ENCODE measurements at regions not wholly inside any gene's neighbourhood (a gene's known extent, or its start where the extent isn't known, plus 50 kb on each side); places are given as distances from the start of the nearest gene placed in this dataset.
"Not testable (repeated sequence)": the region's sequence is repeated elsewhere in the genome, so short reads cannot be mapped to it uniquely, and the experiment has no call there.

DNA sequence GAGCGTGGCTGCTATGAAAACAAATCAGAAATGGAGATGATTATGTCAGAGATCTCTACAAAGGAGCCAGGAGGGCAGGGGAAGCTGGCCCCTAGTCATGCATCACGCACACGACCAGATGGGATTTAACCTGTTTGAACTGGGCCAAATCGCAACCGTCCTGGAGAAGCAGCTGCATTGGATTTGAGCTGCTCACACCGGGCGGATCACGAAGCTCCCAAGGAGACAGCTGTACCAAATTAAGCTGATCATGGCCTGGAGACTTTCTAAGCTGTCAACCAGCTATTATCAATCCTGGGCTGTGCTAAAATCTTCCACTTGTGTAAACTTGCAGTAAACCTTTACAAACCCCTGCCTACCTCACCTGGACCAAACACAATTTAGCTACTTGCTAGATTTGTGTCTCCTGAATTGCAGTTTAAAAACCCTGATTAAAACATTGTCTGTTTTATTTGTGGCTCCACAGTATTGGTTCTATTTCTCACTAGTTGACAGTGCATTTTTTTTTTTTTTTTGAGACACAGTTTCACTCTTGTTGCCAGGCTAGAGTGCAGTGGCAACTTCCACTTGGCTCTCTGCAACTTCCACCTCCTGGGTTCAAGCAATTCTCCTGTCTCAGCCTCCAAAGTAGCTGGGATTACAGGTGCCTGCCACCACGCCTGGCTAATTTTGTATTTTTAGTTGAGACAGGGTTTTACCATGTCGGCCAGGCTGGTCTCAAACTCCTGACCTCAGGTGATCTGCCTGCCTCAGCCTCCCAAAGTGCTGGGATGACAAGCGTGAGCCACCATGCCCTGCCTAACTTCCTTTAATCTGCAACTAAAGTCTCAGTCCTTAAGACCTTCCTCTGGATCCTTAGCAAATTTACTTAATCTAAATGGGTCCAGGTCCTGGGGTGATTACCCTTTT lies 98.3 kb upstream of the GRIN2A start:
- CTCF ChIA-PET = no interaction called here
- no peak for TF ChIP-seq CTCF (IDR thresholded peaks at IDR 0.05; ENCODE audit: insufficient read depth, low read depth, low read length)
- Histone ChIP-seq H3K36me3 (ENCODE audit: control insufficient read depth, insufficient read depth, low read length) (no peaks in the 10 kb centered on the region), H3K4me3 (ENCODE audit: low read depth, low read length) (no peak overlapping the region), H3K27me3 (ENCODE audit: control insufficient read depth, insufficient read depth, low read length) (no peaks in the 10 kb centered on the region)
- POLR2A ChIA-PET = no interaction called here
- DNase-seq (ENCODE audit: low read depth) = no peak

GRCh38 chr16:10282367-10282766 lies 100.1 kb upstream of the GRIN2A start:
- no peak overlapping the region for H3K4me3 ChIP-seq (ENCODE audit: low read depth, low read length)
- CTCF ChIA-PET = no interaction called here
- TF ChIP-seq CTCF (IDR thresholded peaks at IDR 0.05; ENCODE audit: insufficient read depth, low read depth, low read length) = no peak
- H3K36me3 ChIP-seq (ENCODE audit: control insufficient read depth, insufficient read depth, low read length) = no peaks in the 10 kb centered on the region
- no peak for DNase-seq (ENCODE audit: low read depth)
- POLR2A ChIA-PET = no interaction called here
- no peaks in the 10 kb centered on the region for H3K27me3 ChIP-seq (ENCODE audit: control insufficient read depth, insufficient read depth, low read length)

- CTCF ChIA-PET = interaction anchor here (0.6 kb wide), 1 partner anchor 36 kb away, joined by 3 read pairs; no protein-coding TSS in a partner anchor
- POLR2A ChIA-PET; H3K27me3 ChIP-seq (ENCODE audit: control insufficient read depth, insufficient read depth, low read length); H3K36me3 ChIP-seq (ENCODE audit: control insufficient read depth, insufficient read depth, low read length); DNase-seq (ENCODE audit: low read depth); H3K4me3 ChIP-seq (ENCODE audit: low read depth, low read length): not testable (repeated sequence)
These were observed 101.0 kb upstream of the GRIN2A start for GRCh38 chr16:10283246-10283645.

- POLR2A ChIA-PET; H3K4me3 ChIP-seq (ENCODE audit: low read depth, low read length); H3K27me3 ChIP-seq (ENCODE audit: control insufficient read depth, insufficient read depth, low read length); CTCF ChIA-PET; DNase-seq (ENCODE audit: low read depth); H3K36me3 ChIP-seq (ENCODE audit: control insufficient read depth, insufficient read depth, low read length): not testable (repeated sequence)
These were observed 95.3 kb upstream of the ATF7IP2 start for GRCh38 chr16:10290467-10291105.

GRCh38 chr16:10292197-10292596 lies 93.7 kb upstream of the ATF7IP2 start:
- CTCF ChIA-PET; H3K4me3 ChIP-seq (ENCODE audit: low read depth, low read length); H3K36me3 ChIP-seq (ENCODE audit: control insufficient read depth, insufficient read depth, low read length); DNase-seq (ENCODE audit: low read depth); POLR2A ChIA-PET; H3K27me3 ChIP-seq (ENCODE audit: control insufficient read depth, insufficient read depth, low read length): not testable (repeated sequence)

GRCh38 chr16:10292976-10293375 lies 92.9 kb upstream of the ATF7IP2 start:
- H3K36me3 ChIP-seq (ENCODE audit: control insufficient read depth, insufficient read depth, low read length); DNase-seq (ENCODE audit: low read depth); POLR2A ChIA-PET; H3K27me3 ChIP-seq (ENCODE audit: control insufficient read depth, insufficient read depth, low read length); H3K4me3 ChIP-seq (ENCODE audit: low read depth, low read length); CTCF ChIA-PET: not testable (repeated sequence)

- CTCF ChIA-PET = not testable (repeated sequence)
These were observed 91.7 kb upstream of the ATF7IP2 start for GRCh38 chr16:10294153-10294552.

More at GRCh38 chr16:10294153-10294552, 91.7 kb upstream of the ATF7IP2 start:
- H3K4me3 ChIP-seq (ENCODE audit: low read depth, low read length); H3K27me3 ChIP-seq (ENCODE audit: control insufficient read depth, insufficient read depth, low read length); H3K36me3 ChIP-seq (ENCODE audit: control insufficient read depth, insufficient read depth, low read length); POLR2A ChIA-PET; DNase-seq (ENCODE audit: low read depth): not testable (repeated sequence)
